ENCODE measurements at regions not wholly inside any gene's neighbourhood (a gene's known extent, or its start where the extent isn't known, plus 50 kb on each side); places are given as distances from the start of the nearest gene placed in this dataset.

DNA sequence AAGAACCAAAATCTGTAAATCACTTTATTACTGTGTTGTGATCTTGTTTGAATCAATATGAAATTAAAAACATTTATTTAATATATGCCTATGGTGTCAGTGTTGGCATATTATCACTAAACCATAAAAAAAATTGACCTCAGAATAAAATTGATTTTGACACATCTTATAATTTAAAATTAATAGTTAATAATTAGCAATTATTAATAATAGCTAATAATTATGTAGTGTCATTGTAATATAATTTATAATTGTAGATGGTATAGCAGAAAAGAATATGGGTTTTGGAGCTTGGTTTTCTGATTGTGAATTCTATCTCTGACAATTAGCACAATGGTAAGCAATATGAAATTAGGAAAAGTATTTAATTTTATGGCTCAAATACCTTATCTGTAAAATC is 89.4 kb upstream of the CNTNAP2 start:
- no peak for TF ChIP-seq SMC3 (IDR thresholded peaks at IDR 0.05; ENCODE audit: low read depth, low read length)
- TF ChIP-seq, protein P1, sequence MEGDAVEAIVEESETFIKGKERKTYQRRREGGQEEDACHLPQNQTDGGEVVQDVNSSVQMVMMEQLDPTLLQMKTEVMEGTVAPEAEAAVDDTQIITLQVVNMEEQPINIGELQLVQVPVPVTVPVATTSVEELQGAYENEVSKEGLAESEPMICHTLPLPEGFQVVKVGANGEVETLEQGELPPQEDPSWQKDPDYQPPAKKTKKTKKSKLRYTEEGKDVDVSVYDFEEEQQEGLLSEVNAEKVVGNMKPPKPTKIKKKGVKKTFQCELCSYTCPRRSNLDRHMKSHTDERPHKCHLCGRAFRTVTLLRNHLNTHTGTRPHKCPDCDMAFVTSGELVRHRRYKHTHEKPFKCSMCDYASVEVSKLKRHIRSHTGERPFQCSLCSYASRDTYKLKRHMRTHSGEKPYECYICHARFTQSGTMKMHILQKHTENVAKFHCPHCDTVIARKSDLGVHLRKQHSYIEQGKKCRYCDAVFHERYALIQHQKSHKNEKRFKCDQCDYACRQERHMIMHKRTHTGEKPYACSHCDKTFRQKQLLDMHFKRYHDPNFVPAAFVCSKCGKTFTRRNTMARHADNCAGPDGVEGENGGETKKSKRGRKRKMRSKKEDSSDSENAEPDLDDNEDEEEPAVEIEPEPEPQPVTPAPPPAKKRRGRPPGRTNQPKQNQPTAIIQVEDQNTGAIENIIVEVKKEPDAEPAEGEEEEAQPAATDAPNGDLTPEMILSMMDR (conservative IDR thresholded peaks at IDR 0.05; ENCODE audit: low read depth, low read length), result no peak
- TF ChIP-seq MXI1 (IDR thresholded peaks at IDR 0.05; ENCODE audit: borderline replicate concordance, low read depth, low read length), result no peak
- TF ChIP-seq BHLHE40 (IDR thresholded peaks at IDR 0.05; ENCODE audit: low read depth, low read length), result no peak
- TF ChIP-seq MAFK (IDR thresholded peaks at IDR 0.05; ENCODE audit: low read depth, low read length), result no peak
- TF ChIP-seq RCOR1 (IDR thresholded peaks at IDR 0.05; ENCODE audit: insufficient replicate concordance, low read length), result no peak
- no peak for TF ChIP-seq CHD1 (IDR thresholded peaks at IDR 0.05; ENCODE audit: low read depth, low read length)
- TF ChIP-seq, protein P2, sequence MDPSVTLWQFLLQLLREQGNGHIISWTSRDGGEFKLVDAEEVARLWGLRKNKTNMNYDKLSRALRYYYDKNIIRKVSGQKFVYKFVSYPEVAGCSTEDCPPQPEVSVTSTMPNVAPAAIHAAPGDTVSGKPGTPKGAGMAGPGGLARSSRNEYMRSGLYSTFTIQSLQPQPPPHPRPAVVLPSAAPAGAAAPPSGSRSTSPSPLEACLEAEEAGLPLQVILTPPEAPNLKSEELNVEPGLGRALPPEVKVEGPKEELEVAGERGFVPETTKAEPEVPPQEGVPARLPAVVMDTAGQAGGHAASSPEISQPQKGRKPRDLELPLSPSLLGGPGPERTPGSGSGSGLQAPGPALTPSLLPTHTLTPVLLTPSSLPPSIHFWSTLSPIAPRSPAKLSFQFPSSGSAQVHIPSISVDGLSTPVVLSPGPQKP (IDR thresholded peaks at IDR 0.05; ENCODE audit: borderline replicate concordance, low read depth, low read length), result no peak
- no peak for TF ChIP-seq RAD21 (IDR thresholded peaks at IDR 0.05; ENCODE audit: low read length)
- TF ChIP-seq POLR2A (IDR thresholded peaks at IDR 0.05; ENCODE audit: low read depth, low read length), result no peak

Data from IMR-90 (cell line).